OCI-LY7 (cell line): ENCODE measurements at regions not wholly inside any gene's neighbourhood (a gene's known extent, or its start where the extent isn't known, plus 50 kb on each side); places are given as distances from the start of the nearest gene placed in this dataset.

Source experiments
- CTCF ChIP-seq: fragments of 200-600 bp; sonication (generic); conservative IDR thresholded peaks from 2 replicates; pipeline ENCODE4 v1.5.1; 2014; ENCODE audit warnings: mild to moderate bottlenecking, antibody characterized with exemption, low read length, moderate library complexity, mixed read lengths
- EZH2phosphoT487 ChIP-seq: fragments of 200-600 bp; sonication (generic); IDR thresholded peaks from 2 replicates; pipeline ENCODE4 v1.6.1; 2018; ENCODE audit warnings: low read depth, borderline replicate concordance, mild to moderate bottlenecking, mixed run types, antibody characterized with exemption, low read length, moderate library complexity, mixed read lengths

DNA sequence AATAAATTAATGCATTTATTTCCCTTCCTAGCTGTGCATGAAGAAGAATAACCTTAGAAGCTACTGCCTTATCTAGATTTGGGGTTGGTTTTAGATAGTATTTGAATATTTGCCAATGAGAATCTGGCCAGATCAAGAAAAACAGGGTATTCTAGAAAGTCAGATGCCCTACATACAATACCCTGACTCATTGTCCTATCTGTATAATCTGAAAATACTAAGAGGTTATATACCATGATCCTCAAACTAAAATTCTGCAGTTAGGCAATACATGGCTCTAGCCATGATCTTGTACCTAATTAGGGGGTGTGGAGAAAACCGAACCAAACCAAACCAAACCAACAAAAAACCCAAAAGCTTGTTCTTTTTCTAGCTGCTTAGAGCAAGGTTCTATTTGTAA is 240.4 kb upstream of the LYZL1 start:
- TF ChIP-seq CTCF (no peak), EZH2phosphoT487 (no peak)
